Activated CD8-positive, alpha-beta memory T cell treated with anti-CD3 and anti-CD28 coated beads, Interleukin-2, amount 50 U/mL, for 24 hours (primary cell): ENCODE measurements at regions not wholly inside any gene's neighbourhood (a gene's known extent, or its start where the extent isn't known, plus 50 kb on each side); places are given as distances from the start of the nearest gene placed in this dataset.

Experiments used
- DNase-seq: peaks from one replicate; pipeline ENCODE4 v3.0.0-alpha.2; 2020; ENCODE audit errors: extremely low read depth

- no peak for DNase-seq
Measured at GRCh38 chr10:4265964-4266363, 481.0 kb upstream of the KLF6 start.

- no peak for DNase-seq
Measured at GRCh38 chr10:4264209-4264865, 479.3 kb upstream of the KLF6 start.

- no peak for DNase-seq
Measured at GRCh38 chr10:4263601-4263921, 478.6 kb upstream of the KLF6 start.

- no peak for DNase-seq
Measured at GRCh38 chr10:4262870-4263600, 478.0 kb upstream of the KLF6 start.

- no peak for DNase-seq
Measured at GRCh38 chr10:4262449-4262848, 477.4 kb upstream of the KLF6 start.

GRCh38 chr10:4260483-4261124, 475.6 kb upstream of the KLF6 start:
- DNase-seq: no peak

- no peak for DNase-seq
Measured at GRCh38 chr10:4257939-4258465, 473.0 kb upstream of the KLF6 start.

- DNase-seq: no peak
Measured at GRCh38 chr10:4256971-4257370, 472.0 kb upstream of the KLF6 start.

- DNase-seq: no peak
Measured at GRCh38 chr10:4255751-4256150, 470.7 kb upstream of the KLF6 start.

GRCh38 chr10:4254101-4254994, 469.3 kb upstream of the KLF6 start:
- DNase-seq: no peak

GRCh38 chr10:4252701-4253100, 467.7 kb upstream of the KLF6 start:
- DNase-seq: no peak

- no peak for DNase-seq
Measured at GRCh38 chr10:4250587-4250887, 465.5 kb upstream of the KLF6 start.

GRCh38 chr10:4249841-4250586, 465.0 kb upstream of the KLF6 start:
- no peak for DNase-seq

GRCh38 chr10:4247379-4247778, 462.4 kb upstream of the KLF6 start:
- no peak for DNase-seq

GRCh38 chr10:4246881-4247358, 461.9 kb upstream of the KLF6 start:
- no peak for DNase-seq

- DNase-seq: no peak
Measured at GRCh38 chr10:4243651-4244050, 458.6 kb upstream of the KLF6 start.

GRCh38 chr10:4243169-4243568, 458.2 kb upstream of the KLF6 start:
- DNase-seq: no peak

- no peak for DNase-seq
Measured at GRCh38 chr10:4242561-4243035, 457.6 kb upstream of the KLF6 start.

- no peak for DNase-seq
Measured at GRCh38 chr10:4241724-4242345, 456.8 kb upstream of the KLF6 start.

- no peak for DNase-seq
Measured at GRCh38 chr10:4240608-4241197, 455.7 kb upstream of the KLF6 start.
